Hepatocyte (in vitro differentiated cells): ENCODE measurements at regions not wholly inside any gene's neighbourhood (a gene's known extent, or its start where the extent isn't known, plus 50 kb on each side); places are given as distances from the start of the nearest gene placed in this dataset.

ENCODE experiments used
- DNase-seq: peaks from one replicate; pipeline ENCODE4 v3.0.0-alpha.2; 2016; ENCODE audit warnings: low spot score
- H2AFZ ChIP-seq: fragments of 200-600 bp; sonication (generic); 2 replicates; pipeline ENCODE4 v1.6.0; 2016; ENCODE audit warnings: antibody characterized with exemption, mild to moderate bottlenecking
- H3K27ac ChIP-seq: fragments of 200-600 bp; sonication (generic); 2 replicates; pipeline ENCODE4 v1.5.1; 2016; ENCODE audit warnings: mild to moderate bottlenecking
- H3K27me3 ChIP-seq: fragments of 200-600 bp; sonication (generic); 2 replicates; pipeline ENCODE4 v1.6.1; 2016
- H3K36me3 ChIP-seq: fragments of 200-600 bp; sonication (generic); replicated peaks from 2 replicates; pipeline ENCODE4 v1.5.1; 2016; ENCODE audit warnings: low read depth; ENCODE audit not compliant: insufficient read depth
- H3K4me1 ChIP-seq: fragments of 200-600 bp; sonication (generic); 2 replicates; pipeline ENCODE4 v1.5.1; 2016; ENCODE audit warnings: mild to moderate bottlenecking, moderate library complexity; ENCODE audit not compliant: insufficient read depth
- H3K4me2 ChIP-seq: fragments of 200-600 bp; sonication (generic); 2 replicates; pipeline ENCODE4 v1.6.0; 2016
- H3K4me3 ChIP-seq: fragments of 200-600 bp; sonication (generic); 2 replicates; pipeline ENCODE4 v1.5.1; 2016; ENCODE audit warnings: mild to moderate bottlenecking
- H3K79me2 ChIP-seq: fragments of 200-600 bp; sonication (generic); 2 replicates; pipeline ENCODE4 v1.6.0; 2017; ENCODE audit warnings: mild to moderate bottlenecking
- H3K9me2 ChIP-seq: fragments of 200-600 bp; sonication (generic); replicated peaks from 2 replicates; pipeline ENCODE4 v1.6.0; 2017; ENCODE audit warnings: mild to moderate bottlenecking; ENCODE audit not compliant: insufficient read depth
- H3K9me3 ChIP-seq: fragments of 200-600 bp; sonication (generic); 2 replicates; pipeline ENCODE4 v1.5.1; 2016; ENCODE audit warnings: low read depth, mild to moderate bottlenecking
- H4K20me1 ChIP-seq: fragments of 200-600 bp; sonication (generic); 2 replicates; pipeline ENCODE4 v1.6.0; 2016; ENCODE audit warnings: mild to moderate bottlenecking; ENCODE audit not compliant: insufficient read depth, poor library complexity, severe bottlenecking
- EZH2 ChIP-seq: fragments of 200-600 bp; sonication (generic); IDR thresholded peaks from 2 replicates; pipeline ENCODE4 v1.6.1; 2016; ENCODE audit warnings: antibody characterized with exemption, mild to moderate bottlenecking, borderline replicate concordance
- EZH2phosphoT487 ChIP-seq: fragments of 200-600 bp; sonication (generic); IDR thresholded peaks from one replicate; pipeline ENCODE4 v1.6.1; 2018; ENCODE audit warnings: antibody characterized with exemption, mild to moderate bottlenecking, low read depth, moderate library complexity; ENCODE audit not compliant: unreplicated experiment, severe bottlenecking
- WGBS: methylation state at CpG from one replicate; pipeline ENCODE4 v1.1.6; 2016; ENCODE audit warnings: low lambda C conversion rate; ENCODE audit errors: missing lambda C conversion rate; 5-methylcytosine and 5-hydroxymethylcytosine counted together
- TF ChIP-seq, protein P1 (sequence below): fragments of 200-600 bp; sonication (generic); IDR thresholded peaks from 2 replicates; pipeline ENCODE4 v1.5.1; 2016; ENCODE audit warnings: antibody characterized with exemption, mild to moderate bottlenecking; ENCODE audit not compliant: poor library complexity

- no peaks in the 10 kb centered on the region for H3K9me2 ChIP-seq
- H3K4me3 ChIP-seq = no peak overlapping the region
- TF ChIP-seq, protein P1, sequence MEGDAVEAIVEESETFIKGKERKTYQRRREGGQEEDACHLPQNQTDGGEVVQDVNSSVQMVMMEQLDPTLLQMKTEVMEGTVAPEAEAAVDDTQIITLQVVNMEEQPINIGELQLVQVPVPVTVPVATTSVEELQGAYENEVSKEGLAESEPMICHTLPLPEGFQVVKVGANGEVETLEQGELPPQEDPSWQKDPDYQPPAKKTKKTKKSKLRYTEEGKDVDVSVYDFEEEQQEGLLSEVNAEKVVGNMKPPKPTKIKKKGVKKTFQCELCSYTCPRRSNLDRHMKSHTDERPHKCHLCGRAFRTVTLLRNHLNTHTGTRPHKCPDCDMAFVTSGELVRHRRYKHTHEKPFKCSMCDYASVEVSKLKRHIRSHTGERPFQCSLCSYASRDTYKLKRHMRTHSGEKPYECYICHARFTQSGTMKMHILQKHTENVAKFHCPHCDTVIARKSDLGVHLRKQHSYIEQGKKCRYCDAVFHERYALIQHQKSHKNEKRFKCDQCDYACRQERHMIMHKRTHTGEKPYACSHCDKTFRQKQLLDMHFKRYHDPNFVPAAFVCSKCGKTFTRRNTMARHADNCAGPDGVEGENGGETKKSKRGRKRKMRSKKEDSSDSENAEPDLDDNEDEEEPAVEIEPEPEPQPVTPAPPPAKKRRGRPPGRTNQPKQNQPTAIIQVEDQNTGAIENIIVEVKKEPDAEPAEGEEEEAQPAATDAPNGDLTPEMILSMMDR = no peak
- TF ChIP-seq EZH2phosphoT487 (no peak), EZH2 (no peak)
- no peaks in the 10 kb centered on the region for H3K27me3 ChIP-seq
- no peaks in the 10 kb centered on the region for H3K36me3 ChIP-seq
- no peaks in the 10 kb centered on the region for H3K79me2 ChIP-seq
- H3K4me1 ChIP-seq = no peaks in the 10 kb centered on the region
- no peak overlapping the region for H2AFZ ChIP-seq
- H3K9me3 ChIP-seq = no peaks in the 10 kb centered on the region
- no peak for DNase-seq
- H3K4me2 ChIP-seq = no peak overlapping the region
- no peaks in the 10 kb centered on the region for H4K20me1 ChIP-seq
- WGBS = 96% methylated on average over 19 of the region's 19 CpGs
- no peak overlapping the region for H3K27ac ChIP-seq
These were observed 408.6 kb upstream of the IRX4 start for GRCh38 chr5:2291146-2291840.

DNA sequence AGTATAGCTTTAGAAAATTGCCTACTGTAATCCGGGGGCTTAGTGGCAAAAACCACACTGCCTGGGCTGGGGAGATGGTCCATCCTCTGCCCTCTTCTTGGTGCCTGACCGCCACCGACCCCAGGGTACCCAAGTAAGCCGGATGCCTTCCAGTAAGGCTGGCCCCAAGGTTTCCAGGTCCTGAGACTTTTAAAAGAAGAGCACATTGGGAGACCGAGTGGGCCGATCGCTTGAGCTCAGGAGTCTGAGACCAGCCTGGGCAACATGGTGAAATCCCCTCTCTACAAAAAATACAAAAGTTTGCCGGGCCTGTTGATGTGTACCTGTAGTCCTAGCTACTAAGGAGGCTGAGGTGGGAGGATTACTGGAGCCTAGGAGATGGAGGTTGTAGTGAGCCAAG lies 406.7 kb upstream of the IRX4 start:
- TF ChIP-seq EZH2phosphoT487 = no peak
- TF ChIP-seq EZH2 = no peak
- TF ChIP-seq, protein P1 = no peak
- no peak for DNase-seq

GRCh38 chr5:2288968-2289367 lies 406.2 kb upstream of the IRX4 start:
- H3K79me2 ChIP-seq = no peaks in the 10 kb centered on the region
- H3K27ac ChIP-seq = no peak overlapping the region
- no peaks in the 10 kb centered on the region for H3K36me3 ChIP-seq
- no peaks in the 10 kb centered on the region for H4K20me1 ChIP-seq
- H3K4me3 ChIP-seq = no peak overlapping the region
- TF ChIP-seq, protein P1 = no peak
- TF ChIP-seq EZH2 = no peak
- no peak for TF ChIP-seq EZH2phosphoT487
- no peak overlapping the region for H3K4me2 ChIP-seq
- no peaks in the 10 kb centered on the region for H3K9me3 ChIP-seq
- DNase-seq = no peak
- H2AFZ ChIP-seq = no peak overlapping the region
- no peaks in the 10 kb centered on the region for H3K4me1 ChIP-seq
- WGBS = 96% methylated on average over 14 of the region's 16 CpGs
- no peaks in the 10 kb centered on the region for H3K9me2 ChIP-seq
- H3K27me3 ChIP-seq = no peaks in the 10 kb centered on the region

More for the DNA sequence above, 406.7 kb upstream of the IRX4 start:
- 93% methylated on average over 8 of the region's 8 CpGs for WGBS
- Histone ChIP-seq H3K27ac (no peak overlapping the region), H3K36me3 (no peaks in the 10 kb centered on the region), H4K20me1 (no peaks in the 10 kb centered on the region), H3K4me3 (no peak overlapping the region), H3K9me2 (no peaks in the 10 kb centered on the region), H3K9me3 (no peaks in the 10 kb centered on the region), H2AFZ (no peak overlapping the region), H3K4me1 (no peaks in the 10 kb centered on the region), H3K79me2 (no peaks in the 10 kb centered on the region), H3K27me3 (no peaks in the 10 kb centered on the region), H3K4me2 (no peak overlapping the region)
